Activated naive CD4-positive, alpha-beta T cell treated with anti-CD3 and anti-CD28 coated beads for 36 hours (primary cell): ENCODE measurements at regions not wholly inside any gene's neighbourhood (a gene's known extent, or its start where the extent isn't known, plus 50 kb on each side); places are given as distances from the start of the nearest gene placed in this dataset.
A peak's percentile ranks its signal among the peaks of the same experiment; 100 is the strongest.

ENCODE experiments used
- CTCF ChIA-PET: fragments of 350-600 bp; sonication (Branson Sonifier 250); formaldehyde crosslinking; loops from one replicate; lab custom pipeline; 2021; ENCODE audit warnings: antibody characterized with exemption; lab: Charles Lee
- DNase-seq: peaks from one replicate; pipeline ENCODE4 v3.0.0-alpha.2; 2020
- H3K27ac Mint-ChIP-seq: one replicate; pipeline ENCODE4 v1.8.0; 2021; ENCODE audit warnings: mild to moderate bottlenecking, mixed read lengths
- H3K27me3 Mint-ChIP-seq: one replicate; pipeline ENCODE4 v1.8.0; 2021; ENCODE audit warnings: low read depth, mixed read lengths
- H3K36me3 Mint-ChIP-seq: one replicate; pipeline ENCODE4 v1.8.0; 2021; ENCODE audit warnings: low read depth, mixed read lengths
- H3K4me1 Mint-ChIP-seq: one replicate; pipeline ENCODE4 v1.8.0; 2021; ENCODE audit warnings: low read depth, mixed read lengths
- H3K4me3 Mint-ChIP-seq: one replicate; pipeline ENCODE4 v1.8.0; 2021; ENCODE audit warnings: mild to moderate bottlenecking, moderate library complexity, mixed read lengths
- H3K9me3 Mint-ChIP-seq: one replicate; pipeline ENCODE4 v1.8.0; 2021; ENCODE audit warnings: mixed read lengths
- intact Hi-C: fragments of 100-400 bp; cut with micrococcal nuclease; formaldehyde crosslinking; loops from one replicate; pipeline ENCODE4 v1.15.1; 2023

- Mint-ChIP-seq H3K9me3 (no peaks in the 10 kb centered on the region), H3K27ac (no peak overlapping the region), H3K4me1 (no peaks in the 10 kb centered on the region), H3K36me3 (no peaks in the 10 kb centered on the region), H3K27me3 (no peaks in the 10 kb centered on the region), H3K4me3 (no peak overlapping the region)
- intact Hi-C loops: loop anchor here (10.0 kb wide), 1 partner anchor 285 kb away; no protein-coding TSS in a partner anchor
- CTCF ChIA-PET: interaction anchor here (1.7 kb wide), 1 partner anchor 10 kb away, joined by 6 read pairs; no protein-coding TSS in a partner anchor
- DNase-seq: no peak
These were observed 237.5 kb upstream of the PMFBP1 start for GRCh38 chr16:72409423-72409822.

- no peaks in the 10 kb centered on the region for H3K27me3 Mint-ChIP-seq
- no peaks in the 10 kb centered on the region for H3K4me1 Mint-ChIP-seq
- no peaks in the 10 kb centered on the region for H3K9me3 Mint-ChIP-seq
- DNase-seq: no peak
- intact Hi-C loops: loop anchor here (10.0 kb wide), 1 partner anchor 282 kb away; no protein-coding TSS in a partner anchor
- CTCF ChIA-PET: no interaction called here
- H3K27ac Mint-ChIP-seq: no peak overlapping the region
- no peaks in the 10 kb centered on the region for H3K36me3 Mint-ChIP-seq
- H3K4me3 Mint-ChIP-seq: no peak overlapping the region
These were observed 234.4 kb upstream of the PMFBP1 start for GRCh38 chr16:72406390-72406789.

GRCh38 chr16:72404299-72404698, 232.3 kb upstream of the PMFBP1 start:
- no peaks in the 10 kb centered on the region for H3K9me3 Mint-ChIP-seq
- intact Hi-C loops: loop anchor here (5.0 to 10.0 kb wide), 2 partner anchors 279 to 443 kb away; no protein-coding TSS in a partner anchor

GRCh38 chr16:72401084-72401361, 229.1 kb upstream of the PMFBP1 start:
- H3K36me3 Mint-ChIP-seq: no peaks in the 10 kb centered on the region
- H3K9me3 Mint-ChIP-seq: no peaks in the 10 kb centered on the region
- no peak for DNase-seq
- no peaks in the 10 kb centered on the region for H3K27me3 Mint-ChIP-seq
- H3K4me1 Mint-ChIP-seq: no peaks in the 10 kb centered on the region
- H3K4me3 Mint-ChIP-seq: no peak overlapping the region
- intact Hi-C loops: loop anchor here (5.0 to 10.0 kb wide), 2 partner anchors 276 to 446 kb away; no protein-coding TSS in a partner anchor
- H3K27ac Mint-ChIP-seq: no peak overlapping the region
- CTCF ChIA-PET: interaction anchor here (1.1 to 1.5 kb wide), 2 partner anchors 15 to 26 kb away, joined by 3 to 4 read pairs; no protein-coding TSS in a partner anchor

More at GRCh38 chr16:72404299-72404698, 232.3 kb upstream of the PMFBP1 start:
- no peaks in the 10 kb centered on the region for H3K36me3 Mint-ChIP-seq
- no peak for DNase-seq
- CTCF ChIA-PET: no interaction called here
- H3K4me1 Mint-ChIP-seq: no peaks in the 10 kb centered on the region
- H3K4me3 Mint-ChIP-seq: no peak overlapping the region
- no peak overlapping the region for H3K27ac Mint-ChIP-seq
- H3K27me3 Mint-ChIP-seq: no peaks in the 10 kb centered on the region

- Mint-ChIP-seq H3K9me3 (no peaks in the 10 kb centered on the region), H3K4me1 (no peaks in the 10 kb centered on the region), H3K4me3 (no peak overlapping the region), H3K36me3 (no peaks in the 10 kb centered on the region), H3K27me3 (no peaks in the 10 kb centered on the region), H3K27ac (no peak overlapping the region)
- CTCF ChIA-PET: interaction anchor here (0.6 to 1.7 kb wide), 9 partner anchors 10 to 1002 kb away, joined by 3 to 6 read pairs (median 3); no protein-coding TSS in a partner anchor
- peak; percentile 41 for DNase-seq
- intact Hi-C loops: loop anchor here (1.0 to 10.0 kb wide), 3 partner anchors 67 to 447 kb away; no protein-coding TSS in a partner anchor
These were observed 228.5 kb upstream of the PMFBP1 start for GRCh38 chr16:72400257-72401083.

GRCh38 chr16:72399811-72400210, 227.9 kb upstream of the PMFBP1 start:
- intact Hi-C loops: loop anchor here (1.0 to 10.0 kb wide), 3 partner anchors 67 to 447 kb away; no protein-coding TSS in a partner anchor

GRCh38 chr16:72397876-72398275, 225.9 kb upstream of the PMFBP1 start:
- H3K27ac Mint-ChIP-seq: no peak overlapping the region
- H3K27me3 Mint-ChIP-seq: no peaks in the 10 kb centered on the region
- no peak for DNase-seq
- H3K36me3 Mint-ChIP-seq: no peaks in the 10 kb centered on the region
- CTCF ChIA-PET: interaction anchor here (0.6 kb wide), 1 partner anchor 116 kb away, joined by 3 read pairs; no protein-coding TSS in a partner anchor
- no peaks in the 10 kb centered on the region for H3K4me1 Mint-ChIP-seq
- intact Hi-C loops: no loop called here
- peaks cover 7% of the 10 kb centered on the region for H3K9me3 Mint-ChIP-seq
- H3K4me3 Mint-ChIP-seq: no peak overlapping the region

More at GRCh38 chr16:72399811-72400210, 227.9 kb upstream of the PMFBP1 start:
- CTCF ChIA-PET: interaction anchor here (0.5 to 1.7 kb wide), 10 partner anchors 10 to 1476 kb away, joined by 3 to 6 read pairs (median 3); no protein-coding TSS in a partner anchor
- Mint-ChIP-seq H3K4me3 (no peak overlapping the region), H3K27ac (no peak overlapping the region), H3K27me3 (no peaks in the 10 kb centered on the region), H3K9me3 (peaks cover under 1% of the 10 kb centered on the region), H3K4me1 (no peaks in the 10 kb centered on the region), H3K36me3 (no peaks in the 10 kb centered on the region)
- no peak for DNase-seq

- no peaks in the 10 kb centered on the region for H3K4me1 Mint-ChIP-seq
- H3K27me3 Mint-ChIP-seq: no peaks in the 10 kb centered on the region
- H3K4me3 Mint-ChIP-seq: no peak overlapping the region
- intact Hi-C loops: no loop called here
- CTCF ChIA-PET: no interaction called here
- H3K36me3 Mint-ChIP-seq: no peaks in the 10 kb centered on the region
- H3K27ac Mint-ChIP-seq: no peak overlapping the region
- no peak for DNase-seq
- peaks cover 7% of the 10 kb centered on the region for H3K9me3 Mint-ChIP-seq
These were observed 222.6 kb upstream of the PMFBP1 start for GRCh38 chr16:72394526-72394925.

- H3K4me3 Mint-ChIP-seq: no peak overlapping the region
- no peak for DNase-seq
- H3K4me1 Mint-ChIP-seq: no peaks in the 10 kb centered on the region
- no peaks in the 10 kb centered on the region for H3K27me3 Mint-ChIP-seq
- peaks cover 9% of the 10 kb centered on the region for H3K9me3 Mint-ChIP-seq
- no peaks in the 10 kb centered on the region for H3K36me3 Mint-ChIP-seq
- CTCF ChIA-PET: no interaction called here
- H3K27ac Mint-ChIP-seq: no peak overlapping the region
- intact Hi-C loops: no loop called here
These were observed 217.8 kb upstream of the PMFBP1 start for GRCh38 chr16:72389791-72390190.

- CTCF ChIA-PET: interaction anchor here (0.6 kb wide), 1 partner anchor 170 kb away, joined by 3 read pairs; no protein-coding TSS in a partner anchor
These were observed 216.1 kb upstream of the PMFBP1 start for GRCh38 chr16:72388007-72388406.

GRCh38 chr16:72384651-72385050, 212.7 kb upstream of the PMFBP1 start:
- Mint-ChIP-seq H3K9me3 (peaks cover 5% of the 10 kb centered on the region), H3K36me3 (no peaks in the 10 kb centered on the region), H3K4me1 (no peaks in the 10 kb centered on the region), H3K27me3 (no peaks in the 10 kb centered on the region), H3K27ac (no peak overlapping the region), H3K4me3 (no peak overlapping the region)
- DNase-seq: no peak
- intact Hi-C loops: no loop called here
- CTCF ChIA-PET: no interaction called here

More at GRCh38 chr16:72388007-72388406, 216.1 kb upstream of the PMFBP1 start:
- H3K36me3 Mint-ChIP-seq: no peaks in the 10 kb centered on the region
- H3K9me3 Mint-ChIP-seq: peaks cover 5% of the 10 kb centered on the region
- no peak overlapping the region for H3K27ac Mint-ChIP-seq
- H3K4me3 Mint-ChIP-seq: no peak overlapping the region
- DNase-seq: no peak
- intact Hi-C loops: no loop called here
- H3K4me1 Mint-ChIP-seq: no peaks in the 10 kb centered on the region
- no peaks in the 10 kb centered on the region for H3K27me3 Mint-ChIP-seq

- Mint-ChIP-seq H3K27ac (no peak overlapping the region), H3K36me3 (no peaks in the 10 kb centered on the region), H3K9me3 (peaks cover 1% of the 10 kb centered on the region), H3K4me1 (no peaks in the 10 kb centered on the region), H3K27me3 (no peaks in the 10 kb centered on the region), H3K4me3 (no peak overlapping the region)
- intact Hi-C loops: no loop called here
- DNase-seq: no peak
- CTCF ChIA-PET: no interaction called here
These were observed 208.3 kb upstream of the PMFBP1 start for GRCh38 chr16:72380283-72380682.
